NCI-H69 (cell line): ENCODE measurements at regions not wholly inside any gene's neighbourhood (a gene's known extent, or its start where the extent isn't known, plus 50 kb on each side); places are given as distances from the start of the nearest gene placed in this dataset.

Experiments
- DNase-seq: peaks from one replicate; lab custom pipeline; 2025; lab: John Stamatoyannopoulos, UW

GRCh38 chr18:78595924-78596573 lies 383.6 kb upstream of the SALL3 start:
- peak; percentile 11 for DNase-seq

DNA sequence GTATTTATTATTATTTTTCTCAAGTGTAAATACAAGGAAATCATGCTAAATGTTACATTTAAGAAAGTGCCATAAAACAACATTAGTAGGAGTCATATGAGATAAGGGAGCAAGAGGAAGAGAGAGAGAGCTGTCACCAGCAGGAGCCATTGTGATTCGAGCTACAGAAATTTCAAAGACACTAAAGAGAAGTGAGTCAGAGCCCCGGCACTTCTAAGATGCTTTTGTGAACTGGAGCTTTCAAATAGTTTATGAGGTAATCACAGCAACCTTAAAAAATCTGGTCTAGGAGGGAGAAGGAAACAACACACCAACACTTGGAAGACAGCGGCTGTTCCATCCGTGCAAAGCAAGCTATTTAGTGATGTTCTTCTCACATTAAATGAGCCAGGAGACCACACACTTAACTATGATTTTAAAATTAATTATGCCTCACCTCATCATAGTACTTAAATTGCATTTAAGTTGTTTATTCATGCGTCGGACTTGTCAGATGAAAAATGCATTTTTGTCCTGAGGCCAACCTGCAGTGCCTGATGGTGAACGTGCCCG lies 382.7 kb upstream of the SALL3 start:
- DNase-seq = peak; percentile 29

- no peak for DNase-seq
Measured at GRCh38 chr18:78601349-78601748, 378.3 kb upstream of the SALL3 start.

GRCh38 chr18:78601923-78602322 lies 377.7 kb upstream of the SALL3 start:
- no peak for DNase-seq

DNA sequence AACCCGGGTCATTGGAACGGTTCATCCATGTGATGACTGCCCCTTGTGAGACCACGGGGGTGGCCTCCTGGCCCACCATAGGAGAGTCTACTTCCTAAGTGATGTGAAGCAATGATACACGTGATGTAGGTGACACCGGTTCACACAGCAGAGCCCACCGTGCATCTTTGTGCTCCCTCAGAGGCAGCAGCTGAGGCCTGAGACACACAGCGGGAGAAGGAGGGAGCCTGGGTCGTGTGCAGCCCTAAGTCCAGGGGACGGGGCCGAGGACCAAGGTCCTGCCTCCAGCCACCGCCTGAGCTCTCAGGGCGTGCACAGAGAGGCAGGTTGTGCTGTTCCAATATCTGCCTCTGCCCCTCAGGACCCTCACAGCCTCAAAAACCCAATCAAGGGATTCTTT lies 377.2 kb upstream of the SALL3 start:
- no peak for DNase-seq

DNA sequence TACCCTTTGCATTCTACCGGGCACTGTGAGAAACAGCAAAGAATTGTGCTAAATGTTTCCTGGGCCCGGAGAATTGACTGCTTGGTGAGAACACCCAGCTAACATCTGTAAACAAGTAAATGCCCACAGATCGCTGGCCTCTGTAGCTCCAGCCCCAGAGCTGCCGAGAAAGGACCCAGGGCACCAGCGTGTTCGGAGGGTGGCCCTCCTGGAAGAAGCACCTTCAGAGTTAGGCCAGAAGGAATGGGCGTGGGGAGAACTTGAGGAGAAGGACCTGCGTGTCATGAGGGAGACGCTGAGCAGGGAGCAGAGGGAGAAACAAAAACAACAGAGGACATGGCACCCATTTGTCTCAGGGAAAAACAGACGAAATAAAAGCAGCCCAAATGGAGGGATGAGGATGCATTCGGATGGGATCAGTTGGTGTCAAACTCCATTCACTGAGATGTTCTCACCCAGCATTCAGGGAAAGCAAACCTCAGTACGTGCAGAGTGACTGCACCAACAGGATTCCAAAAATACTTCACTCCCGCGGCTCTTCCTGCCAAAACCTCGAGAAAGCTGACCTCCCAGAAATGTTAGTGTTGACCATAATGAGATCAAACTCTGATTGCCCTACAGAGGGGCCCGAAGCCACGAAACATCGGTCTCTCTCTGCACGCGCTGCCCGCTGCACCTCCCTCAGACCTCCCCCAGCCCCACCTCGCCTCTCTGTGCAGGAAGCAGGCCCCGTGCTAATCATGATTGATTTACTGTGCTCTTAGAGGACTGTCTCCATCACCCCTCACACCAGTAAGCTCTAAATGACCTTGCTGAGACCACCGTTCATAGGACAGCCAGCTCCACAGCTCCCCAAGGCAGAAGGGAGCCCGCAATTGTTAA lies 376.3 kb upstream of the SALL3 start:
- DNase-seq = no peak

- peak; percentile 51 for DNase-seq
Measured at GRCh38 chr18:78605255-78605654, 374.4 kb upstream of the SALL3 start.

- no peak for DNase-seq
Measured at GRCh38 chr18:78607221-78607620, 372.4 kb upstream of the SALL3 start.

- no peak for DNase-seq
Measured at GRCh38 chr18:78607784-78608183, 371.8 kb upstream of the SALL3 start.

DNA sequence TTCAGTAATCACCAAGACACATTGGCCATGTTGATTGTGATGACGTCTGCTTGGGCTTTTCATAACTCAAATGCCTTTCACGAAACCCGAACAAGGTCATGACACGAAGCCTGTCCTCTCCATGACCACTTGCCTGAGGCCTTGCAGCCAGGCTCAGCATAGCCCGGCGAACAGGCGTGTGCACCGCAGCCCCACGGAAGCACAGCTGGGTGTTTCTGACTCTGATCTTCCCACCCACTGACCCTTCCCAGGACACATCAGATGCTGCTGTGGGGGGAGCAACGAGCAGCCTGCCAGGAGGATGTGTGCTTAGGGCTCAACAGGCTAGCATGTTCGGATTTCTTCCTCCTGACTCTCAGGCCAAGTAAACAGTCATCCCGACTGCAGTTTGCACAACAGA lies 369.4 kb upstream of the SALL3 start:
- DNase-seq = no peak

GRCh38 chr18:78611201-78611800 lies 368.3 kb upstream of the SALL3 start:
- DNase-seq = no peak

DNA sequence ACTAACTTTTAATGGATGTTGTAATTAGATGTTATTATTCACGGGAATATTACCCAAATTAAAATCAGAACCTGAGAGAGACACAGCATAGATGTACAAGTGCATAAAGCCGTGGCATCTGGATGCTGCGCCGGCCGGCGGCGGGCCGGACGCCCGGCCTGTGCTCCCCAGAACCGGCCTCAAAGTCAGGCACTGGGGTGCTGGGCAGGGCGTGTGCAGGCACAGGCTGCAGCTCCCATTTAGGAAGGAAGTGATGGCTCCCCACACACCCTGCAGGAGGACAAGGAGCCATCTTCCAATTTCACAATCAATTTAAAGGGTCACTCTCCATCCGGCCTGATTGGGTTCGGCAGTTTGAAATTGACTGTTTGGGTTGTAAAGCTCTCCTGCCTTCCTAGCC lies 367.7 kb upstream of the SALL3 start:
- DNase-seq = no peak

GRCh38 chr18:78612318-78612717 lies 367.3 kb upstream of the SALL3 start:
- DNase-seq = no peak

- no peak for DNase-seq
Measured at GRCh38 chr18:78612801-78613200, 366.8 kb upstream of the SALL3 start.

DNA sequence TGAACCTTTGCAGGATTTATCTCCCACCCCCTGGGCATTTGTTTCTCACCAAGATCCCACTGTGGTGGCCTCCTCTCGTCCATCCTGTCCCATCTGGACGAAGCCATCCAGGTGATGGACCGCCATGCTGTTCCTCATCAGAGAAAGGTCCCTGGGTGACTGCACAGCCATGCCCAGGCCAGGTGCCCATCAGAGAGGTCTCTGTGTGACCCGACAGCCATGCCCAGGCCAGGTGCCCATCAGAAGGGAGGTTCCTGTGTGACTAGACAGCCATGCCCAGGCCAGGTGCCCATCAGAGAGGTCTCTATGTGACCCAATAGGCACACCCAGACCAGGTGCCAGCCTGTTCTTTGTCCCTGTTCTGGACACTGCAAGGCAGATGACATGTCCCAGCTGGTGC lies 360.9 kb upstream of the SALL3 start:
- no peak for DNase-seq

DNA sequence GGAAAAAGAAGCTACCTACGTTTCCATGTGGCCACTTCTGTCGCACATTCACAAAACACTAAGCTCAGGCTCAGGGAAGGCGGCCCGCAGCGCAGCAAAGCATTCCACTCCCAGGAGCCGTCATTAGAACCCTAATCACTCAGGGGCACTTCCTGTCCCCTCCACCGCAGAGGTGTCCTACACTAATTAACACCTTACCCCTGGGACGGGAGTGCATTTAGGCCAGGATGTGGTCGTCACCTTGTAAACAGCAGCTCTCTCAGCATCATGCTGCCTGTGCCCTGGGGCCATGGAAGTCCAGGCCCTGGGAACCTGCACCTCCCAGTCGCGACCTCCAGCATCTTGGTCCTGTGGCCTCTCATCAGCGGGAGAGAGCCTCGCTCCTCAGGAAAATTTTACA lies 359.8 kb upstream of the SALL3 start:
- DNase-seq = peak; percentile 72

GRCh38 chr18:78620326-78620725 lies 359.3 kb upstream of the SALL3 start:
- DNase-seq = no peak

GRCh38 chr18:78621141-78621755 lies 358.4 kb upstream of the SALL3 start:
- no peak for DNase-seq

- DNase-seq = no peak
Measured at GRCh38 chr18:78622251-78622906, 357.2 kb upstream of the SALL3 start.

- DNase-seq = no peak
Measured at GRCh38 chr18:78622907-78623541, 356.6 kb upstream of the SALL3 start.

DNA sequence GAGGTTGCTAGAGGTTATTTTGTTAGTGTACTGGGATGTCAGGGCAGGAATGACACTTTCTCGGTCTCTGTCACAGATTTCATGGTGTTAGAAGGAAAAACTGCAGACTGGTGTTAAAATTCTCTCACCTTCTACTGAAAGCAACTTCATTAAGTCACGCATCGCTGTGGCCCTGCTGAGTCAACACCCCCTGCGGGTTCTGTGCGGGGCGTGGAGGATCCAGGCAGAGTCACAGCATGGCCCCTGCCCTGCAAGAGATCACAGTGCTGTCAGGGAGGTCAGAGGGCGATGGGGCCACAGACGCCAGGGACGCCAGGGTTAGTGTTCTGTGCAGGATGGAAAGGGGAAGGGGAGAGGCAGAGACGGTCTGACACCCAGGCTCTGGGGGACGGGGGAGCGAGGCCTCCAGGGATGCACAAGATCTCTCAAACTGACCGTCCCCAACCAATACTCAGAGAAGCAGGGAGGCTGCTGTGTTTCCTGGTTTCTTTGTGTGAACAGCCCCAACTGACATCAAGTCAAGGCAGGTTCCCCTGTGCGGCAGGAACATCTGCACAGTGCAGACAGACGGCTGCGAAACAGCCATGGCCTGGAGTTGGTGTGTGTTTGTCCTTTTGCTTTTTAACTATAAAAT lies 354.9 kb upstream of the SALL3 start:
- DNase-seq = no peak
